ENCODE measurements at regions not wholly inside any gene's neighbourhood (a gene's known extent, or its start where the extent isn't known, plus 50 kb on each side); places are given as distances from the start of the nearest gene placed in this dataset.

GRCh38 chr3:13132281-13132680 lies 59.1 kb upstream of the IQSEC1 start:
- no peak for TF ChIP-seq CTCF (IDR thresholded peaks at IDR 0.05)
- no peak for TF ChIP-seq POLR2A (IDR thresholded peaks at IDR 0.05)
